Spleen (tissue), 7 donors: ENCODE measurements at regions not wholly inside any gene's neighbourhood (a gene's known extent, or its start where the extent isn't known, plus 50 kb on each side); places are given as distances from the start of the nearest gene placed in this dataset.

Source experiments
- POLR2A ChIP-seq, 3 donors: fragments of 450-650 bp; IDR thresholded peaks; one replicate each; pipeline ENCODE4 v1.5.1; 2017; ENCODE audit warnings: antibody characterized with exemption in 3 of 3, mild to moderate bottlenecking in 1 of 3
- TF ChIP-seq, protein P1 (sequence below), 11 experiments: fragments of 200-600 bp in 7 of 11; fragments of 450-650 bp in 4 of 11; sonication (generic) in 4 of 11; IDR thresholded peaks in 8 of 11; conservative IDR thresholded peaks in 3 of 11; 1 replicate in 7 of 11; 2 replicates in 4 of 11; pipeline versions ENCODE4 v1.4.0 to v1.8.0; 2016 to 2021; ENCODE audit warnings: antibody characterized with exemption in 11 of 11, inconsistent platforms in 4 of 11, mild to moderate bottlenecking in 1 of 11
- donor health status: DM: no; HTN: no; CAD: no; lungs with moderate emphysema.
- donor health status: DM: no; HTN: no; CAD: no.
- donor health status: DM: no; HTN: no; CAD: no.

DNA sequence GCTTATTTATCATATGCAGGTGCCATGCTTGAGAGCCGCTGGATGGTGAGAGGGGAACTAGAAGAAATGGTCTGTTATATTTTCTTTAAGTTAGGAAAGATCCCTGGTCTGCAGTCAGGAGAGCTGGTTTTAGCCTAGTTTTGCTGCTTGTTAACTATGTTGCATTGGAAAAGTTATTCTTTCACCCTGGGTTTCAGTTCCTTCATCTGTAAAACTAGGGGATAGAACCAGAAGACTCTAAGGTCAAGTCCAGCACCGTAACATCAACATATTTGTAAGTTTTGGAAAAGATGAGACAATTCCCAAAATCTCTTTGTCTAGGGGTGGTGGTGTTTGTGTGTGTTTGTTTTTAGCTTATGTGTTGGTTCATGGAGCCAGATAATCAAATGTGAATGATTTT, 304.0 kb downstream of the QKI start:
- TF ChIP-seq, protein P1, sequence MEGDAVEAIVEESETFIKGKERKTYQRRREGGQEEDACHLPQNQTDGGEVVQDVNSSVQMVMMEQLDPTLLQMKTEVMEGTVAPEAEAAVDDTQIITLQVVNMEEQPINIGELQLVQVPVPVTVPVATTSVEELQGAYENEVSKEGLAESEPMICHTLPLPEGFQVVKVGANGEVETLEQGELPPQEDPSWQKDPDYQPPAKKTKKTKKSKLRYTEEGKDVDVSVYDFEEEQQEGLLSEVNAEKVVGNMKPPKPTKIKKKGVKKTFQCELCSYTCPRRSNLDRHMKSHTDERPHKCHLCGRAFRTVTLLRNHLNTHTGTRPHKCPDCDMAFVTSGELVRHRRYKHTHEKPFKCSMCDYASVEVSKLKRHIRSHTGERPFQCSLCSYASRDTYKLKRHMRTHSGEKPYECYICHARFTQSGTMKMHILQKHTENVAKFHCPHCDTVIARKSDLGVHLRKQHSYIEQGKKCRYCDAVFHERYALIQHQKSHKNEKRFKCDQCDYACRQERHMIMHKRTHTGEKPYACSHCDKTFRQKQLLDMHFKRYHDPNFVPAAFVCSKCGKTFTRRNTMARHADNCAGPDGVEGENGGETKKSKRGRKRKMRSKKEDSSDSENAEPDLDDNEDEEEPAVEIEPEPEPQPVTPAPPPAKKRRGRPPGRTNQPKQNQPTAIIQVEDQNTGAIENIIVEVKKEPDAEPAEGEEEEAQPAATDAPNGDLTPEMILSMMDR (IDR thresholded peaks at IDR 0.05 in 8 of 11, conservative IDR thresholded peaks at IDR 0.05 in 3 of 11) = no peak
- TF ChIP-seq POLR2A (IDR thresholded peaks at IDR 0.05) = no peak
